HCT116 (cell line): ENCODE measurements at regions not wholly inside any gene's neighbourhood (a gene's known extent, or its start where the extent isn't known, plus 50 kb on each side); places are given as distances from the start of the nearest gene placed in this dataset.

Experiments used
- ATAC-seq: fragments of 200-7000 bp; cut with Tn5 transposase; 2 replicates; pipeline ENCODE4 v1.9.1; 2020; ENCODE audit warnings: mild to moderate bottlenecking, moderate library complexity
- BruUV-seq: library from RNA; stranded (reverse); fragments of 400-500 nt; replicated peaks from 2 replicates; lab custom pipeline; 2021; lab: Mats Ljungman, UMichigan
- CTCF ChIA-PET: fragments of 300-600 bp; sonication (Branson Sonifier 250); formaldehyde crosslinking; loops from one replicate; lab custom pipeline; 2021; ENCODE audit warnings: antibody characterized with exemption; lab: Charles Lee
- POLR2A ChIA-PET: fragments of 300-600, 350-600 bp; sonication (Branson Sonifier 250); formaldehyde crosslinking; loops from one replicate; lab custom pipeline; 2021; ENCODE audit warnings: antibody characterized with exemption; lab: Charles Lee
- RAD21 ChIA-PET, 2 experiments: fragments of 300-600 bp; sonication (Branson Sonifier 250); formaldehyde crosslinking; loops; one replicate each; lab custom pipeline; 2023; ENCODE audit warnings: low total read pairs in 2 of 2; ENCODE audit not compliant: uncharacterized antibody in 2 of 2, unreplicated experiment in 2 of 2, low non-redundant PET in 1 of 2; lab: Charles Lee
- DNase-seq: peaks from one replicate; pipeline ENCODE4 v3.0.0-alpha.2; 2010; ENCODE audit warnings: low read depth, low spot score
- H2AFZ ChIP-seq: fragments of 200-600 bp; shearing (Covaris generic), sonication (generic); 2 replicates; pipeline ENCODE4 v1.6.1; 2017; ENCODE audit warnings: low read depth, mixed run types, mixed read lengths, antibody characterized with exemption, low read length; ENCODE audit not compliant: poor library complexity, severe bottlenecking
- H3K27ac ChIP-seq: 2 replicates; pipeline ENCODE4 v1.5.1; 2012; ENCODE audit warnings: low read depth, low read length
- H3K27me3 ChIP-seq: fragments of 200-600 bp; sonication (generic); 2 replicates; pipeline ENCODE4 v1.6.1; 2016; ENCODE audit warnings: mixed run types, low read length, mixed read lengths; ENCODE audit not compliant: insufficient read depth
- H3K36me3 ChIP-seq, 2 experiments: fragments of 200-500 bp in 1 of 2; fragments of 200-600 bp in 1 of 2; sonication (Bioruptor generic) in 1 of 2; sonication (generic) in 1 of 2; 2 replicates each; pipeline versions ENCODE4 v1.5.1 to v1.6.1; 2014 to 2016; ENCODE audit warnings: low read length in 2 of 2, inconsistent platforms in 1 of 2, mixed read lengths in 1 of 2, mixed run types in 1 of 2; ENCODE audit not compliant: insufficient read depth in 2 of 2, control insufficient read depth in 1 of 2
- H3K4me1 ChIP-seq, 2 experiments: fragments of 200-600 bp in 1 of 2; sonication (generic) in 1 of 2; 2 replicates each; pipeline versions ENCODE4 v1.5.1 to v1.6.1; 2012 to 2017; ENCODE audit warnings: low read length in 2 of 2, inconsistent platforms in 1 of 2, mild to moderate bottlenecking in 1 of 2, mixed read lengths in 1 of 2, mixed run types in 1 of 2, moderate library complexity in 1 of 2; ENCODE audit not compliant: insufficient read depth in 2 of 2, control insufficient read depth in 1 of 2
- H3K4me2 ChIP-seq: fragments of 200-600 bp; sonication (generic); 2 replicates; pipeline ENCODE4 v1.6.1; 2017; ENCODE audit warnings: mixed run types, low read length, mixed read lengths
- H3K4me3 ChIP-seq, 2 experiments: fragments of 200-600 bp in 1 of 2; sonication (generic) in 1 of 2; replicated peaks in 1 of 2; 2 replicates each; pipeline ENCODE4 v1.5.1; 2011 to 2016; ENCODE audit warnings: low read length in 2 of 2, control low read depth in 1 of 2, low read depth in 1 of 2, mild to moderate bottlenecking in 1 of 2, mixed read lengths in 1 of 2, mixed run types in 1 of 2
- H3K79me2 ChIP-seq: fragments of 200-600 bp; sonication (generic); 2 replicates; pipeline ENCODE4 v1.6.1; 2017; ENCODE audit warnings: mild to moderate bottlenecking, mixed run types, low read length, moderate library complexity, mixed read lengths; ENCODE audit not compliant: insufficient read depth
- H3K9ac ChIP-seq: fragments of 200-600 bp; sonication (generic); 2 replicates; pipeline ENCODE4 v1.6.1; 2016; ENCODE audit warnings: low read length, mixed read lengths
- H3K9me2 ChIP-seq: fragments of 200-600 bp; sonication (generic), shearing (Covaris generic); 2 replicates; pipeline ENCODE4 v1.6.1; 2017; ENCODE audit warnings: mixed run types, mild to moderate bottlenecking, moderate library complexity; ENCODE audit not compliant: insufficient read depth
- H3K9me3 ChIP-seq, 2 experiments: fragments of 200-500 bp in 1 of 2; fragments of 200-600 bp in 1 of 2; sonication (Bioruptor generic) in 1 of 2; sonication (generic) in 1 of 2; 2 replicates each; pipeline ENCODE4 v1.6.1; 2014 to 2017; ENCODE audit warnings: low read length in 2 of 2, mixed read lengths in 2 of 2, inconsistent platforms in 1 of 2, low read depth in 1 of 2, mild to moderate bottlenecking in 1 of 2, mixed run types in 1 of 2, moderate library complexity in 1 of 2; ENCODE audit not compliant: control insufficient read depth in 1 of 2, insufficient read depth in 1 of 2
- H4K20me1 ChIP-seq: fragments of 200-600 bp; sonication (generic), shearing (Covaris generic); 2 replicates; pipeline ENCODE4 v1.6.1; 2017; ENCODE audit warnings: mixed run types, mild to moderate bottlenecking, moderate library complexity; ENCODE audit not compliant: insufficient read depth
- CEBPB ChIP-seq: IDR thresholded peaks from 2 replicates; pipeline ENCODE4 v1.6.1; 2012; ENCODE audit warnings: low read depth
- ELF1 ChIP-seq: IDR thresholded peaks from 2 replicates; pipeline ENCODE4 v1.6.1; 2012; ENCODE audit warnings: low read depth, borderline replicate concordance
- EZH2 ChIP-seq: fragments of 200-600 bp; sonication (generic); IDR thresholded peaks from 2 replicates; pipeline ENCODE4 v1.6.1; 2017; ENCODE audit warnings: antibody characterized with exemption, mixed run types
- EZH2phosphoT487 ChIP-seq: fragments of 200-600 bp; IDR thresholded peaks from 2 replicates; pipeline ENCODE4 v1.6.1; 2018; ENCODE audit warnings: antibody characterized with exemption, borderline replicate concordance
- FOSL1 ChIP-seq: IDR thresholded peaks from 2 replicates; pipeline ENCODE4 v1.6.1; 2012; ENCODE audit warnings: low read depth
- JUND ChIP-seq: IDR thresholded peaks from 2 replicates; pipeline ENCODE4 v1.6.1; 2012
- POLR2A ChIP-seq: IDR thresholded peaks from 2 replicates; pipeline ENCODE4 v1.7.0; 2011; ENCODE audit warnings: borderline replicate concordance; ENCODE audit not compliant: insufficient read depth, insufficient read length; ENCODE audit errors: extremely low read depth
- POLR2AphosphoS5 ChIP-seq: IDR thresholded peaks from 2 replicates; pipeline ENCODE4 v1.6.1; 2011; ENCODE audit warnings: mild to moderate bottlenecking, low read depth, low read length, moderate library complexity
- YY1 ChIP-seq: IDR thresholded peaks from 2 replicates; pipeline ENCODE4 v1.6.1; 2011; ENCODE audit warnings: low read length, low read depth, moderate library complexity, mild to moderate bottlenecking; ENCODE audit not compliant: insufficient replicate concordance; ENCODE audit errors: extremely low read depth
- ZBTB33 ChIP-seq: IDR thresholded peaks from 2 replicates; pipeline ENCODE4 v1.6.1; 2011; ENCODE audit warnings: mild to moderate bottlenecking, low read length, moderate library complexity; ENCODE audit not compliant: insufficient replicate concordance; ENCODE audit errors: extremely low read depth
- ZNF274 ChIP-seq: fragments of 200-500 bp; sonication (Bioruptor generic); IDR thresholded peaks from 2 replicates; pipeline ENCODE4 v1.6.1; 2014; ENCODE audit warnings: mild to moderate bottlenecking, low read depth, low read length, inconsistent platforms
- intact Hi-C: fragments of 100-400 bp; cut with micrococcal nuclease; formaldehyde crosslinking; loops from 2 replicates; pipeline ENCODE4 v1.10.0; 2022
- TF ChIP-seq, protein P1 (sequence below): IDR thresholded peaks from 2 replicates; pipeline ENCODE4 v1.6.1; 2012
- TF ChIP-seq, protein P2 (sequence below), 3 experiments: fragments of 200-600 bp in 1 of 3; sonication (generic) in 1 of 3; IDR thresholded peaks in 2 of 3; conservative IDR thresholded peaks in 1 of 3; 2 replicates each; pipeline ENCODE4 v1.5.1; 2012 to 2017; ENCODE audit warnings: low read depth in 2 of 3, low read length in 2 of 3, antibody characterized with exemption in 1 of 3, borderline replicate concordance in 1 of 3, control low read depth in 1 of 3, mild to moderate bottlenecking in 1 of 3, mixed read lengths in 1 of 3, mixed run types in 1 of 3, moderate library complexity in 1 of 3; ENCODE audit not compliant: insufficient read depth in 1 of 3

DNA sequence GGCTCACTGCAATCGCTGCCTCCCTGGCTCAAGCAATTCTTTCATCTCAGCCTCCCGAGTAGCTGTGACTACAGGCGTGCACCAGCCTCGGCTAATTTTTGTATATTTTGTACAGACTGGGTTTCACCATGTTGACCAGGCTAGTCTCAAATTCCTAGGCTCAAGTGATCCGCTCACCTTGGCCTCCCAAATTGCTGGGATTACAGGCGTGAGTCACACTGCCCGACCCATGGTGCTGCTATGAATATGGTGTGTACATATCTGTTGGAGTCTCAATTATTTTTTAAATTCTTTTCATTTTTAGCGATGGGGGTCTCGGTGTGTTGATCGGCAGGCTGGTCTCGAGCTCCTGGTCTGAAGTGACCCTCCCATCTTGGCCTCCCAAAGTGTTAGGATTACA, 78.0 kb upstream of the PRKX start:
- intact Hi-C loops: loop anchor here (10.0 kb wide), 1 partner anchor 137 kb away; no protein-coding TSS in a partner anchor
- Histone ChIP-seq H3K4me3 (no peak overlapping the region), H4K20me1 (no peaks in the 10 kb centered on the region), H3K79me2 (no peaks in the 10 kb centered on the region), H3K4me2 (no peak overlapping the region), H3K9me3 (no peaks in the 10 kb centered on the region), H3K27me3 (peaks cover 8% of the 10 kb centered on the region; the same call in 1 of the 2 replicates), H3K9ac (no peak overlapping the region), H3K36me3 (no peaks in the 10 kb centered on the region), H3K27ac (no peak overlapping the region), H3K9me2 (no peaks in the 10 kb centered on the region), H3K4me1 (no peaks in the 10 kb centered on the region), H2AFZ (no peak overlapping the region)
- TF ChIP-seq, protein P1, sequence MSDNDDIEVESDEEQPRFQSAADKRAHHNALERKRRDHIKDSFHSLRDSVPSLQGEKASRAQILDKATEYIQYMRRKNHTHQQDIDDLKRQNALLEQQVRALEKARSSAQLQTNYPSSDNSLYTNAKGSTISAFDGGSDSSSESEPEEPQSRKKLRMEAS: no peak
- TF ChIP-seq, protein P2, sequence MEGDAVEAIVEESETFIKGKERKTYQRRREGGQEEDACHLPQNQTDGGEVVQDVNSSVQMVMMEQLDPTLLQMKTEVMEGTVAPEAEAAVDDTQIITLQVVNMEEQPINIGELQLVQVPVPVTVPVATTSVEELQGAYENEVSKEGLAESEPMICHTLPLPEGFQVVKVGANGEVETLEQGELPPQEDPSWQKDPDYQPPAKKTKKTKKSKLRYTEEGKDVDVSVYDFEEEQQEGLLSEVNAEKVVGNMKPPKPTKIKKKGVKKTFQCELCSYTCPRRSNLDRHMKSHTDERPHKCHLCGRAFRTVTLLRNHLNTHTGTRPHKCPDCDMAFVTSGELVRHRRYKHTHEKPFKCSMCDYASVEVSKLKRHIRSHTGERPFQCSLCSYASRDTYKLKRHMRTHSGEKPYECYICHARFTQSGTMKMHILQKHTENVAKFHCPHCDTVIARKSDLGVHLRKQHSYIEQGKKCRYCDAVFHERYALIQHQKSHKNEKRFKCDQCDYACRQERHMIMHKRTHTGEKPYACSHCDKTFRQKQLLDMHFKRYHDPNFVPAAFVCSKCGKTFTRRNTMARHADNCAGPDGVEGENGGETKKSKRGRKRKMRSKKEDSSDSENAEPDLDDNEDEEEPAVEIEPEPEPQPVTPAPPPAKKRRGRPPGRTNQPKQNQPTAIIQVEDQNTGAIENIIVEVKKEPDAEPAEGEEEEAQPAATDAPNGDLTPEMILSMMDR (IDR thresholded peaks at IDR 0.05 in 2 of 3, conservative IDR thresholded peaks at IDR 0.05 in 1 of 3; ENCODE audit: borderline replicate concordance in 1 of 3, insufficient read depth in 1 of 3, low read depth in 2 of 3, low read length in 2 of 3): no peak
- TF ChIP-seq ZNF274 (no peak), YY1 (no peak), POLR2AphosphoS5 (no peak), CEBPB (no peak), FOSL1 (no peak), EZH2 (no peak), EZH2phosphoT487 (no peak), JUND (no peak), POLR2A (no peak), ELF1 (no peak), ZBTB33 (no peak)
- no TSS peak for BruUV-seq
- RAD21 ChIA-PET: no interaction called here
- POLR2A ChIA-PET: no interaction called here
- DNase-seq (no peak), ATAC-seq (no peak)
- CTCF ChIA-PET: no interaction called here
